K562 (cell line): ENCODE measurements at regions not wholly inside any gene's neighbourhood (a gene's known extent, or its start where the extent isn't known, plus 50 kb on each side); places are given as distances from the start of the nearest gene placed in this dataset.
A peak's percentile ranks its signal among the peaks of the same experiment; 100 is the strongest.

Source experiments
- CREBBP ChIP-seq: IDR thresholded peaks from one replicate; pipeline ENCODE4 v1.6.1; 2012; ENCODE audit warnings: low read depth, mild to moderate bottlenecking, control low read depth, inconsistent platforms, low read length
- CXXC5 ChIP-seq: fragments of 250-450 bp; sonication (Bioruptor Pico); IDR thresholded peaks from 2 replicates; pipeline ENCODE4 v1.8.0; 2022; ENCODE audit warnings: inconsistent platforms, mild to moderate bottlenecking, moderate library complexity
- E2F6 ChIP-seq, 2 experiments: IDR thresholded peaks; 2 replicates each; pipeline ENCODE4 v1.6.1; 2011; ENCODE audit warnings: borderline replicate concordance in 1 of 2, control low read depth in 1 of 2, low read depth in 1 of 2, low read length in 1 of 2, mild to moderate bottlenecking in 1 of 2, mixed read lengths in 1 of 2, moderate library complexity in 1 of 2; ENCODE audit not compliant: insufficient read depth in 1 of 2, insufficient read length in 1 of 2, poor library complexity in 1 of 2, severe bottlenecking in 1 of 2; ENCODE audit errors: extremely low read depth in 1 of 2
- ETV5 ChIP-seq: sonication (generic); formaldehyde crosslinking; IDR thresholded peaks from 2 replicates; pipeline ENCODE4 v1.4.0; 2020; ENCODE audit warnings: low read depth, mild to moderate bottlenecking, missing genetic modification reagents
- GABPB2 ChIP-seq: fragments of 250-450 bp; sonication (Bioruptor Pico); conservative IDR thresholded peaks from 2 replicates; pipeline ENCODE4 v1.5.1; 2021; ENCODE audit warnings: mild to moderate bottlenecking
- L3MBTL2 ChIP-seq: fragments of 450-650 bp; IDR thresholded peaks from 2 replicates; pipeline ENCODE4 v1.6.1; 2016; ENCODE audit warnings: mild to moderate bottlenecking, moderate library complexity
- MAFG ChIP-seq: fragments of 450-650 bp; conservative IDR thresholded peaks from 2 replicates; pipeline ENCODE4 v1.6.1; 2016; ENCODE audit warnings: missing genetic modification characterization, missing compliant biosample characterization
- RAD21 ChIP-seq, 2 experiments: fragments of 250-450 bp in 1 of 2; fragments of 450-650 bp in 1 of 2; sonication (Bioruptor Pico) in 1 of 2; formaldehyde crosslinking in 1 of 2; IDR thresholded peaks in 1 of 2; conservative IDR thresholded peaks in 1 of 2; 2 replicates each; pipeline versions ENCODE4 v1.4.0 to v1.8.0; 2020 to 2022; ENCODE audit warnings: mild to moderate bottlenecking in 2 of 2, moderate library complexity in 1 of 2
- RB1 ChIP-seq: fragments of 450-650 bp; IDR thresholded peaks from 2 replicates; pipeline ENCODE4 v1.6.1; 2017; ENCODE audit warnings: low read depth, mild to moderate bottlenecking
- SREBF1 ChIP-seq: fragments of 150-350 bp; IDR thresholded peaks from 2 replicates; pipeline ENCODE4 v1.6.1; 2014; ENCODE audit warnings: antibody characterized with exemption, low read depth, low read length, borderline replicate concordance
- TFAP4 ChIP-seq: sonication (generic); formaldehyde crosslinking; IDR thresholded peaks from 2 replicates; pipeline ENCODE4 v1.8.0; 2022; ENCODE audit warnings: missing genetic modification reagents, mild to moderate bottlenecking, moderate library complexity, borderline replicate concordance
- ZNF23 ChIP-seq: fragments of 250-450 bp; sonication (Bioruptor Pico); IDR thresholded peaks from 2 replicates; pipeline ENCODE4 v1.4.0; 2020; ENCODE audit warnings: mild to moderate bottlenecking
- ZNF668 ChIP-seq: fragments of 250-450 bp; sonication (Bioruptor Pico); IDR thresholded peaks from 2 replicates; pipeline ENCODE4 v1.8.0; 2022; ENCODE audit warnings: mild to moderate bottlenecking, inconsistent platforms
- TF ChIP-seq, protein P1 (sequence below): sonication (generic); formaldehyde crosslinking; IDR thresholded peaks from 2 replicates; pipeline ENCODE4 v1.9.0; 2022; ENCODE audit warnings: mild to moderate bottlenecking, missing genetic modification reagents
- TF ChIP-seq, protein P2 (sequence below): IDR thresholded peaks from 2 replicates; pipeline ENCODE4 v1.6.1; 2011; ENCODE audit warnings: borderline replicate concordance, low read depth, mild to moderate bottlenecking, moderate library complexity, low read length; ENCODE audit not compliant: insufficient read depth, poor library complexity, severe bottlenecking

- TF ChIP-seq E2F6 (IDR thresholded peaks at IDR 0.05; ENCODE audit: borderline replicate concordance in 1 of 2, extremely low read depth in 1 of 2, insufficient read depth in 1 of 2, insufficient read length in 1 of 2, low read depth in 1 of 2, low read length in 1 of 2, poor library complexity in 1 of 2, severe bottlenecking in 1 of 2) = peak; percentile 93 to 99
- no peak for TF ChIP-seq CREBBP
- TF ChIP-seq GABPB2 (CRISPR knock-in tag) = no peak
- peak; percentile 65; the same call in 1 of the 2 replicates for TF ChIP-seq TFAP4
- no peak for TF ChIP-seq MAFG (tag)
- TF ChIP-seq, protein P1, sequence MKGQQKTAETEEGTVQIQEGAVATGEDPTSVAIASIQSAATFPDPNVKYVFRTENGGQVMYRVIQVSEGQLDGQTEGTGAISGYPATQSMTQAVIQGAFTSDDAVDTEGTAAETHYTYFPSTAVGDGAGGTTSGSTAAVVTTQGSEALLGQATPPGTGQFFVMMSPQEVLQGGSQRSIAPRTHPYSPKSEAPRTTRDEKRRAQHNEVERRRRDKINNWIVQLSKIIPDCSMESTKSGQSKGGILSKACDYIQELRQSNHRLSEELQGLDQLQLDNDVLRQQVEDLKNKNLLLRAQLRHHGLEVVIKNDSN = peak; percentile 59; the same call in 1 of the 2 replicates
- peak; percentile 51 for TF ChIP-seq RB1
- TF ChIP-seq RAD21 (CRISPR knock-in tag; conservative IDR thresholded peaks at IDR 0.05 in 1 of 2, IDR thresholded peaks at IDR 0.05 in 1 of 2) = peak in 1 of 2 experiments; percentile 61; a peak in 2 of 4 replicates
- TF ChIP-seq, protein P2, sequence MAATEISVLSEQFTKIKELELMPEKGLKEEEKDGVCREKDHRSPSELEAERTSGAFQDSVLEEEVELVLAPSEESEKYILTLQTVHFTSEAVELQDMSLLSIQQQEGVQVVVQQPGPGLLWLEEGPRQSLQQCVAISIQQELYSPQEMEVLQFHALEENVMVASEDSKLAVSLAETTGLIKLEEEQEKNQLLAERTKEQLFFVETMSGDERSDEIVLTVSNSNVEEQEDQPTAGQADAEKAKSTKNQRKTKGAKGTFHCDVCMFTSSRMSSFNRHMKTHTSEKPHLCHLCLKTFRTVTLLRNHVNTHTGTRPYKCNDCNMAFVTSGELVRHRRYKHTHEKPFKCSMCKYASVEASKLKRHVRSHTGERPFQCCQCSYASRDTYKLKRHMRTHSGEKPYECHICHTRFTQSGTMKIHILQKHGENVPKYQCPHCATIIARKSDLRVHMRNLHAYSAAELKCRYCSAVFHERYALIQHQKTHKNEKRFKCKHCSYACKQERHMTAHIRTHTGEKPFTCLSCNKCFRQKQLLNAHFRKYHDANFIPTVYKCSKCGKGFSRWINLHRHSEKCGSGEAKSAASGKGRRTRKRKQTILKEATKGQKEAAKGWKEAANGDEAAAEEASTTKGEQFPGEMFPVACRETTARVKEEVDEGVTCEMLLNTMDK = peak; percentile 80
- TF ChIP-seq ETV5 (CRISPR knock-in tag) = peak; percentile 53; the same call in 1 of the 2 replicates
- TF ChIP-seq SREBF1 = no peak
- TF ChIP-seq ZNF668 (CRISPR knock-in tag) = no peak
- peak; percentile 85 for TF ChIP-seq CXXC5
- peak; percentile 99 for TF ChIP-seq L3MBTL2
- no peak for TF ChIP-seq ZNF23 (CRISPR knock-in tag)
Measured at GRCh38 chr6:1524040-1524480, 85.7 kb upstream of the FOXC1 start (continued).
